ENCODE measurements at regions not wholly inside any gene's neighbourhood (a gene's known extent, or its start where the extent isn't known, plus 50 kb on each side); places are given as distances from the start of the nearest gene placed in this dataset.
"Not testable (repeated sequence)": the region's sequence is repeated elsewhere in the genome, so short reads cannot be mapped to it uniquely, and the experiment has no call there.

DNA sequence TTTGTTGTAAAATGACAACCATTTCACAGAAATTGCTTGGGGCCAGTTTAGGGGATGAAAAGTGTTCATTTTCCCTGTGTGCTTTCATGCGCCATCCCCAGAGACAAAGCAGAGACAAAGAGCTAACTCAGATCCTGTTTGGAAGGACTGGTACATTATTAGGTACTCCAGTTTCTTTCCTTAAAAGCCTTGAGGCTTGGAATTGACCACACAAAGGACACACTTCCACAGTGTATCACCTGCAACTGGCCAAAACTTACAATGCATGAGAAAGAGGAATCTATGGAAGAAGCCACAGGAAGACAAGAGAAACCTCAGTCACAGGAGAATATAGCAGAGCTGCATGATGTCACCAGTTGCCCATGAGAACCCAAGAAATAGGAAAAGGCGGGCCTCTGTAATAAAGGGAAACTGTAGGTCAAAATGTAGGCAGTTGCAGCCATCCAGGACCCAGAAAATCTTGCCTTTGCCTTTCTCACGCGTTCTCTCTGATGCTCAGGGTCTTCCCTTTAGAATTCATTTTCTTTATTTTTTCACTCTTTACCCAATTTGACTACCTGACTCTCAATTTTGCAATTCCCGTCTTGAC is 339.0 kb downstream of the RMST start:
- DNase-seq: no peak

- no peak for DNase-seq
Measured at GRCh38 chr12:97805146-97805545, 342.5 kb downstream of the RMST start.

DNA sequence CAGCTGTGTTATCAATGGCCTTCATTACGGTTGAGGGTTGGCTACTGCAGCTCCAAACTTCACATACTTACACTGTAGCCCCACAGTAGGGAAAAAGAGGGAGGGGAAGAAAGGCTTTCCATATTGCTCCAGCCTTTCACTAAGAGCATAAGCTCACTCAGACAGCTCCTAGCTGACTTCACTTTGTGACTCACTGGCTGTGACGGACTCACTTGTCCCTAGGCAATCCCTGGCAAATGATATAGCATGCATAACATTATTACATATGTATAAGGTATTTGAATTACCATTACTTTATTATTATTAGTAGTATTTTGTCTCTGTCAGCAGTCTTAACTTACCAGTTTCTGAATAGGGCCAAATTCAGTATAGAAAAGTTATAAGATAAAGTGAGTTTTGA is 350.7 kb downstream of the RMST start:
- no peak for DNase-seq

DNA sequence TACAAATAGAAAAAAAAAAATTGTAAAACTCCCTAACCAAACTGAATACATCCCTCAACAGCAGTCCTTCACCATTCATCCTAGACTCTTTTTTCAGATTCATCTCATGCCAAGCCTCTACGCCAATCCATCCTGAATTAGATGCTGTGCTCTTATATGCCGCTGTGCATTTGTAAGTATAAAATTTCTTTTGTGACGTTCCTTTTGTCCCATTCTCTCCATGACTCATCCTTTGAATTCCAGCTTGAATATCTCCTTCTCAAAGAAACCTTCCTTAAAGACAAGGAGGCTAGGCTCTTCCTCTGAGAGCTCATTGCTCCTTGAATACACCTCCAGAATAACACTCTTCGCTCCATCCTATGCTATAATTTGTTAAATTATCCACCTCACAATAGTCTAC is 359.2 kb downstream of the RMST start:
- no peak for DNase-seq

GRCh38 chr12:97835541-97835940 is 372.9 kb downstream of the RMST start:
- no peak for DNase-seq

DNA sequence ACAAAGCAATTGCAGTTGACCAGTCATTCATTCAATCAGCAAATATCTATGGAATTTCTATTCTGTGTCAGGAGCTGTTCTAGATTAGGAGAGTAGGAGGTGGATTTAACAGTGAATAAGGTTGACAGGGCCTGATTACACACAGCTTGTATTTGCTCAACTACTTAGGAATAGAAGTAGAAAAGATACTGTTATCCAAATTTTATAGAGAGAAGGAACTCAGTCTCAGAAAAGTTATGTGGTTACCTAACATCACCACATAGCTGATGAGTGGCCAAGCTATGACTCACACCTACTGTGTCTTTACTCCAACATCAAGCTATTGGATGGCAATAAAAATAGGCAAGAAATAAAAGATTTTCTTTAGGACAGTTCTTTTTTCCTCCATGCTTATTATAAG is 374.8 kb downstream of the RMST start:
- no peak for DNase-seq

- DNase-seq: no peak
Measured at GRCh38 chr12:97848051-97848450, 385.4 kb downstream of the RMST start.

DNA sequence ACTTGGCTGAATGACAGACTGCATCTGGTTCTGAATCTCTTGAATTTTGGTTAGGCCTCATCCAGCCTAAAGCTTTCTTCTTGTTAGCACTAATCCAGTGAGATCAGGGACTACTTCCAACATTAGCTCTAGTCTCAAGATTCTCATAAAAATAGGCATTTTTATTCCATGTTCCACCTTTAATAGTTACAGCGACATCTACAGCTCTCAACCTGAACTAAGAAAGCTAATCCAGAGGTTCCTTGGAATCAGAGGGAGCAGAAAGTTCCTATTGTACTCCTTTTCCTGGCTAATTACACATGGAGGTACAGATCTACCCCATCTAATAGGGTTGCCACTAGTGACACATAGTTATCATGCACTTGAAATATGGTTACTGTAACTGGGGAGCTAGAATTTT is 391.9 kb downstream of the RMST start:
- DNase-seq: no peak

DNA sequence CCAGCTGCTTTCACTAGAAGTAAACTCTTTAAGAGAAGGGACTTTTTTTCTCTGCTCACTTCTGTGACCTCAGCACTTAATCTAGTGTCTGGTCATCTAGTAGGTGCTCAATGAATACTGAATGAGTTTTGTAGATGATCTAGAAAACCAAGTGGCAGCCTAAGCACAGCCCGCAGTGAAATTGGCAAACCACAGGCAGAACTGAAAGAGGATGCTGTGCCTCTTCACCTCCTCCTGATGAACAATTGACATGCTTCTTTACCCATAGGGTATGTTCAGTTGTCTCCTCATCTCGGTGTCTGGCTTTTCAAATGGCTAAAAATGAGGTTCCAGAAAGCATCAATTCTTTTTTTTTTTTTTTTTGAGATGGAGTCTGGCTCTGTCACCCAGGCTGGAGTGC is 399.5 kb downstream of the RMST start:
- DNase-seq: no peak

DNA sequence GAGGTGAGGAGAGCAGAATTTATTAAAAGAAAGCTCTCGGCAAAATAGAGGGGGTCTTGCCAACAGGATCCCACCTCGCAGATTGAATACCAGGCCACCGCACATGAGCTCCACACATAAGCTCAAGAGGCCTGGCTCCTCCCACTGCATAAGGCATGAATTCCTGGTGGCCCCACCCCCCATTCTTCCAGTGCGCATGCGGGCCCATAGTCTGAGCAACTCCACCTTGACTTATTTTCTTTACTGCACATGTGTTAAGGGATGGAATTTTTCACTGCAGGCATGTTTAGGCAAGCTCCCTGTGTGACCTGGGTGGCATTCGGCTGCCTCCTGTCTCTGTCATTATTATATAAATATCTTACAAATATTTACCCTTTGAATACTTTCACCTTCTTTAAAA is 412.5 kb downstream of the RMST start:
- DNase-seq: no peak

GRCh38 chr12:97876780-97877179 is 414.2 kb downstream of the RMST start:
- DNase-seq: no peak

DNA sequence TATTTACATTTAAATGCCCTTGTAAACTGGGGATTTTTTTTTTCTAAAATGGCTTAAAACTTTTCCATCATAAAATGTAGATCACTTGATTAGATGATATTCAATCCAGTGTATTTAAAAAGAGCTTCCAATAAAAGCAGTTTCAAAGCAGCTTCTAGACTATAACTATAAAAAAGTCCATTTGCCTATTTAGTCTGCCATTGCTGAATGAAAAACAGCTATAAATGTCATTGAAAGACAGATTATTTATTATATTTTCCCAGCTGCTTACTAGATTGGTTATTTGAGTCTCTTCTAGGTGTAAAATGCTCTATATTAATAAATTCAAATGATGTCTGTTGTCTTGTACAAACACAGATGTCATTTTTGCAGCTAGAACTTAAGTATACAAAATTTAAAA is 414.8 kb downstream of the RMST start:
- DNase-seq: no peak

- DNase-seq: no peak
Measured at GRCh38 chr12:97886511-97887176, 424.0 kb downstream of the RMST start.

DNA sequence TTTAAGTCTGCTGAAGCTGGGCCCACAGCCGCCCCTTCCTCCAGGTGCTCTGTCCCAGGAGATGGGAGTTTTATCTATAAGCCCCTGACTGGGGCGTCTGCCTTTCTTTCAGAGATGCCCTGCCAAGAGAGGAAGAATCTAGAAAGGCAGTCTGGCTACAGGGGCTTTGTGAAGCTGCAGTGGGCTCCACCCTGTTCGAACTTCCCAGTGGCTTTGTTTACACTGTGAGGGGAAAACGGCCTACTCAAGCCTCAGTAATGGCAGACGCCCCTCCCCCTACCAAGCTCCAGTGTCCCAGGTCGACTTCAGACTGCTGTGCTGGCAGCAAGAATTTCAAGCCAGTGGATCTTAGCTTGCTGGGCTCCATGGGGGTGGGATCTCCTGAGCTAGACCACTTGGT is 435.3 kb downstream of the RMST start:
- DNase-seq: not testable (repeated sequence)

DNA sequence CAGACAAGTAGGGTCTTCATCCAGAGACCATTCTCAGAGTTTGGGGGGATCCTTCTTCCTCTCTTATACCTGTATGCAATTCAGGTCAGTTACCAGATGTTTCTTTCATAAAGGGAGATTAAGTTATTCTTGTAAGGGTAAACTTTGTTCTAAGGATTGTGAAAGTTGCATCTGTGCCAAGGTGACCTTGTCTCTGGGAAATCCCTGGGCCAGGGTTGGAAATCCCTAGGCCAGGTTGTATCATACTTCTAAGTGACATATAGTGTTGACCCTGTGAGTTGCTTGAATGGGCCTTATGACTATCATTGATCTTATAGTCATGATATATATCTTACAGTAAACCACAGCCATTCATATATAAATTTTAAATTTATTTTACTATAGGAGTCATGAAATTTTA is 436.9 kb downstream of the RMST start:
- DNase-seq: no peak

DNA sequence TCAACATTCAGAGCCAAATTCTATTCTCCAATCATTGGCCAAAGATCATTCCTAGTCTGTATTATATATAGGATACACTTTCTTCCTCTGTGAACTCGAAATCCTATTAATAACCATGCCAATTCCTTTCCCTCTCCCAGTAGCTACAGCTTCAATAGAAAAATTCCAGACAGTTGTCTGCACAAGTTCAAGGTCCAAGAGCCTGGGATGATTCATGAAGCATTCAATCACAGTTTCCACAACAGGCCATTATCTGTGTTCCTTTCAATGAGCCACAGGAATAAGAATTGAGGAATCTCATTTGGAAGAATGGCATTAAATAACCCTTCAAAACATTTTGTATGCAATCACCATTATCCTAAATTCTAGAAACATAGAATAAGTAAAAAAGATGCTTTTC is 437.4 kb downstream of the RMST start:
- no peak for DNase-seq

DNA sequence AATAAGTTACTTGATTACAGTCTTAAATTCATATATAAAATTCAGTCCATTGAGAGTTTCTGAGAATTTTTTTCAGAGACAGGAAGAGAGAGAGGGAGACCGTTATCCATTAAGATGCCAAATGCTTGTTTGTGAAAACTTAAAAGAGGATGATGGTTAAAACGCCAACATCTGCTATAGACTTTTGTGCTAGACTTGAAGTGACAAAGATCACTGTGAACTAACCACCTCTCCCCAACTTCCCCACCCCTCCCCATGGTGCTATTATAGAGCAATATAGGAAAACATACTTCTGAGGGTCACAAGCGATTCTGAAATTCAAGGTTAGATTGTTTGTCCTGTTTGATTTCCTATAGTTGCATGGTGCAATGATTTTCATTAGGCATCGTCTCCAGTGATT is 440.8 kb downstream of the RMST start:
- DNase-seq: no peak

GRCh38 chr12:97907504-97907903 is 444.9 kb downstream of the RMST start:
- DNase-seq: no peak

DNA sequence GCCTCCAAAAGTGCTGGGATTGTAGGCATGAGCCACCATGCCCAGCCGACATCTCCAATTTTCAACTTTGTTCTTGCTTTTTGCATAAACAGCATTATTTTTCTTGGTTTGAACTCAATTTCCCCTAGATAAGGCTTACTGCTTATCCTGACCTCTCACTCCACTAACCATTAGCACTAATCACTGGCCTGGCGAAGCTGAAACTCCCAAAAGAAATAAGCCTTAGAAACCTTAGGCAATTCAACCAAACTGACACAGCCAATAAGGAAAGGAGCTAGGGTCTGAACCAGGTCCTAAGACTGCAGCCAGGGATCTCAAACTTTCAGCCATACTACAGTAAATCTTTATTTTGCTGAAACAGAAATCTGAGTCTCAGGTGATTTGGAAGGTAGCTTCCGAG is 448.0 kb downstream of the RMST start:
- no peak for DNase-seq

GRCh38 chr12:97912943-97913342 is 450.3 kb downstream of the RMST start:
- no peak for DNase-seq

DNA sequence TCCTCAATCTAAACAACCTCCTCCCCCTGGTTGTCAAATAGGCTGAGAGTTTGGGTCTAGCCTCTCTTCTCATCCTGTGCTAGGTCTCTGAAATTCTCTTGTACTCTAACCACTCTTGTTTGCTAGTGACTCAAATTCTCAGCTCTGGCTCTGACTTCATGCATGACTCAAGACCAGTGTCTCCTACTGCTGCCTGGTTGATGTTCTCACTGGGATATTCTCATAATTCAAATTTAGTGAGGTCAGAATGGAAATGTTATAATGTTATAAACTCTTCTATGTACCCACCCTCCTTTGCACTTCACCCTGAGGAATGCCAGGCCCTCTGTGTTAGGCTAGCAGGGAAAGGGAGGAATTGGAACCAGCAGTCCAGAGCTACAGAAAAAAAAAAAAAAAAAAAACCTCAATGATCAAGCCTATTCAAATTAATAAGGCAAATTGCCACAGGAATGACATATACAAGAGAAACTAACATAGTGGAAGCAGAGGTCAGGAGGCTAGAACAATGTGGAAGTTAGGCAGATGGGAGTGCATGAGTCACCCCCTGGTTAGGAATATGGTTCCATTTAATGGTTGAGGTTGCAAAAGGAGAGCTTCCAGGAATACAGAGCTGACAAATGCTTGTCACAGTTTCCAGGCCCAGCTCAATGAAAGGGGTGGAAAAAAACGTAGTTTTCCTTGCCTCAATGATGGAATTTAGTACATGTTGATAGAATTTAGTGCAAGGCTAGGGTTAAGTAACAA is 459.5 kb downstream of the RMST start:
- DNase-seq: no peak

- no peak for DNase-seq
Measured at GRCh38 chr12:97923546-97923945, 460.9 kb downstream of the RMST start.

DNA sequence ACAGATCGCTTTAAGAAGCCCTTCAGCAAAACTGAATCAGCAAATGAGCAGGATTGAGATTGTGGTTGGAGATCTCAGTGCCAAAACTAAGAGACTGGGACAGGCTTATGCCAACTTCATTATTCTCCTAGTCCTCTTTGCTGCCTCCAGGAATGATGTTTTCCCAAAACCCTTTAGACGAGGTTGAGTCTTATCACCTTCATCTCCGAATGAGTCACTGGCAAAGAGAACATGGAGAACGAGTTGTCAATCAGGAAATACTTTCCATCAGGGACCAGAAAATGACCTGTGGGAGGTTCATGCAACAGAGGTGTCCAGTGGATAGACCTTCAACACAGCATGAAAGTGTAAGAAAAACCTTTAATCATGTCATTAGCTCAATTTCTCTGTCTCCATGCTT is 461.5 kb downstream of the RMST start:
- no peak for DNase-seq

- no peak for DNase-seq
Measured at GRCh38 chr12:97927977-97928376, 465.4 kb downstream of the RMST start.

- no peak for DNase-seq
Measured at GRCh38 chr12:97936165-97936564, 473.6 kb downstream of the RMST start.
